ENCODE measurements at regions not wholly inside any gene's neighbourhood (a gene's known extent, or its start where the extent isn't known, plus 50 kb on each side); places are given as distances from the start of the nearest gene placed in this dataset.

GRCh38 chr7:94289071-94289470 lies 105.6 kb upstream of the COL1A2 start:
- no peaks in the 10 kb centered on the region for H3K4me1 ChIP-seq (ENCODE audit: control insufficient read depth, extremely low read depth, insufficient read depth, low read length)
- H3K36me3 ChIP-seq (ENCODE audit: control insufficient read depth, insufficient read depth, low read length), result no peaks in the 10 kb centered on the region
- H3K9me3 ChIP-seq (ENCODE audit: control insufficient read depth, insufficient read depth, low read depth, low read length), result no peaks in the 10 kb centered on the region
- no peak overlapping the region for H3K9ac ChIP-seq (ENCODE audit: insufficient read depth, low read length)
- no peaks in the 10 kb centered on the region for H3K79me2 ChIP-seq (ENCODE audit: control insufficient read depth, insufficient read depth, low read length)
- H4K20me1 ChIP-seq (ENCODE audit: control insufficient read depth, extremely low read depth, insufficient read depth, low read length), result no peaks in the 10 kb centered on the region
- DNase-seq (ENCODE audit: low read depth in 2 of 2), result peak; percentile 87 to 92
- no peak overlapping the region for H2AFZ ChIP-seq (ENCODE audit: low read length)
- TF ChIP-seq, protein P1, sequence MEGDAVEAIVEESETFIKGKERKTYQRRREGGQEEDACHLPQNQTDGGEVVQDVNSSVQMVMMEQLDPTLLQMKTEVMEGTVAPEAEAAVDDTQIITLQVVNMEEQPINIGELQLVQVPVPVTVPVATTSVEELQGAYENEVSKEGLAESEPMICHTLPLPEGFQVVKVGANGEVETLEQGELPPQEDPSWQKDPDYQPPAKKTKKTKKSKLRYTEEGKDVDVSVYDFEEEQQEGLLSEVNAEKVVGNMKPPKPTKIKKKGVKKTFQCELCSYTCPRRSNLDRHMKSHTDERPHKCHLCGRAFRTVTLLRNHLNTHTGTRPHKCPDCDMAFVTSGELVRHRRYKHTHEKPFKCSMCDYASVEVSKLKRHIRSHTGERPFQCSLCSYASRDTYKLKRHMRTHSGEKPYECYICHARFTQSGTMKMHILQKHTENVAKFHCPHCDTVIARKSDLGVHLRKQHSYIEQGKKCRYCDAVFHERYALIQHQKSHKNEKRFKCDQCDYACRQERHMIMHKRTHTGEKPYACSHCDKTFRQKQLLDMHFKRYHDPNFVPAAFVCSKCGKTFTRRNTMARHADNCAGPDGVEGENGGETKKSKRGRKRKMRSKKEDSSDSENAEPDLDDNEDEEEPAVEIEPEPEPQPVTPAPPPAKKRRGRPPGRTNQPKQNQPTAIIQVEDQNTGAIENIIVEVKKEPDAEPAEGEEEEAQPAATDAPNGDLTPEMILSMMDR (conservative IDR thresholded peaks at IDR 0.05 in 1 of 2, IDR thresholded peaks at IDR 0.05 in 1 of 2; ENCODE audit: low read depth in 1 of 2, low read length in 2 of 2), result peak; percentile 100
- no peak for TF ChIP-seq EZH2 (IDR thresholded peaks at IDR 0.05; ENCODE audit: low read length, missing control alignments)
- no peak overlapping the region for H3K4me2 ChIP-seq (ENCODE audit: extremely low read depth, insufficient read depth, low read length)
- no peaks in the 10 kb centered on the region for H3K27me3 ChIP-seq (ENCODE audit: control insufficient read depth, insufficient read depth, low read length)
- H3K4me3 ChIP-seq (replicated peaks in 1 of 4; ENCODE audit: control extremely low read depth in 1 of 4, insufficient read depth in 1 of 4, low read depth in 3 of 4, low read length in 4 of 4), result no peak overlapping the region
- H3K27ac ChIP-seq (ENCODE audit: insufficient read depth, low read length), result no peak overlapping the region

GRCh38 chr7:94294471-94295131 lies 100.1 kb upstream of the COL1A2 start:
- peaks cover 6% of the 10 kb centered on the region for H3K79me2 ChIP-seq (ENCODE audit: control insufficient read depth, insufficient read depth, low read length)
- no peaks in the 10 kb centered on the region for H3K27me3 ChIP-seq (ENCODE audit: control insufficient read depth, insufficient read depth, low read length)
- peak overlapping the region; percentile 16 for H3K4me2 ChIP-seq (ENCODE audit: extremely low read depth, insufficient read depth, low read length)
- H3K4me1 ChIP-seq (ENCODE audit: control insufficient read depth, extremely low read depth, insufficient read depth, low read length), result peaks cover 22% of the 10 kb centered on the region
- no peak overlapping the region for H3K9ac ChIP-seq (ENCODE audit: insufficient read depth, low read length)
- no peak for DNase-seq (ENCODE audit: low read depth in 2 of 2)
- H2AFZ ChIP-seq (ENCODE audit: low read length), result no peak overlapping the region
- TF ChIP-seq, protein P1 (conservative IDR thresholded peaks at IDR 0.05 in 1 of 2, IDR thresholded peaks at IDR 0.05 in 1 of 2; ENCODE audit: low read depth in 1 of 2, low read length in 2 of 2), result no peak
- TF ChIP-seq EZH2 (IDR thresholded peaks at IDR 0.05; ENCODE audit: low read length, missing control alignments), result no peak
- no peaks in the 10 kb centered on the region for H3K9me3 ChIP-seq (ENCODE audit: control insufficient read depth, insufficient read depth, low read depth, low read length)
- H3K27ac ChIP-seq (ENCODE audit: insufficient read depth, low read length), result no peak overlapping the region
- H3K36me3 ChIP-seq (ENCODE audit: control insufficient read depth, insufficient read depth, low read length), result no peaks in the 10 kb centered on the region
- peak overlapping the region in 1 of 4 experiments; percentile 52 for H3K4me3 ChIP-seq (replicated peaks in 1 of 4; ENCODE audit: control extremely low read depth in 1 of 4, insufficient read depth in 1 of 4, low read depth in 3 of 4, low read length in 4 of 4)
- no peaks in the 10 kb centered on the region for H4K20me1 ChIP-seq (ENCODE audit: control insufficient read depth, extremely low read depth, insufficient read depth, low read length)

DNA sequence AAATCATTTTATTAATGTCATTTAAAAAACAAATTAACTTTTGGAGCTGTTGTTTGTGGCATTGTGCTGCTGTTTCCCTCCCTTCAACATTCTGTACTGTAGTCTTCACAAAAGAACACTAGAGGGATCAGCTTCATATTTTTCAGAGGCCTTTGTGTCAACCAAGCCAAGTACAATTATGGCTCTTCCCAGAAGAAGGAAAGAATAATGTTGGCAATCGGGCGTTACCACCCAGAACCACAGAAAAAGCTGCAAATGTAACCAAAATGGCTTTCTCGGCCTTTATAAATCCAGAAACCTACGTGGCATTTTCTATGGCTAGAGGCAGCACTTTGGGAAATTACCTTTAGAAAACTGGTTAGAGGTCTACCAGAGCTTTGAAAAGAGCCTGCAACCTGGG lies 98.8 kb upstream of the COL1A2 start:
- Histone ChIP-seq H2AFZ (ENCODE audit: low read length) (no peak overlapping the region), H3K4me2 (ENCODE audit: extremely low read depth, insufficient read depth, low read length) (peak overlapping the region; percentile 42), H3K36me3 (ENCODE audit: control insufficient read depth, insufficient read depth, low read length) (no peaks in the 10 kb centered on the region), H3K27me3 (ENCODE audit: control insufficient read depth, insufficient read depth, low read length) (no peaks in the 10 kb centered on the region), H3K4me1 (ENCODE audit: control insufficient read depth, extremely low read depth, insufficient read depth, low read length) (peaks cover 31% of the 10 kb centered on the region), H3K9me3 (ENCODE audit: control insufficient read depth, insufficient read depth, low read depth, low read length) (no peaks in the 10 kb centered on the region), H3K4me3 (replicated peaks in 1 of 4; ENCODE audit: control extremely low read depth in 1 of 4, insufficient read depth in 1 of 4, low read depth in 3 of 4, low read length in 4 of 4) (peak overlapping the region in 3 of 4 experiments; percentile 21 to 52 (median 36)), H3K27ac (ENCODE audit: insufficient read depth, low read length) (peak overlapping the region; percentile 92), H3K9ac (ENCODE audit: insufficient read depth, low read length) (peak overlapping the region; percentile 37), H3K79me2 (ENCODE audit: control insufficient read depth, insufficient read depth, low read length) (peaks cover 6% of the 10 kb centered on the region), H4K20me1 (ENCODE audit: control insufficient read depth, extremely low read depth, insufficient read depth, low read length) (no peaks in the 10 kb centered on the region)
- DNase-seq (ENCODE audit: low read depth in 2 of 2), result peak; percentile 81 to 92
- TF ChIP-seq EZH2 (IDR thresholded peaks at IDR 0.05; ENCODE audit: low read length, missing control alignments), result no peak
- TF ChIP-seq, protein P1 (conservative IDR thresholded peaks at IDR 0.05 in 1 of 2, IDR thresholded peaks at IDR 0.05 in 1 of 2; ENCODE audit: low read depth in 1 of 2, low read length in 2 of 2), result peak; percentile 74 to 78
